ENCODE measurements at regions not wholly inside any gene's neighbourhood (a gene's known extent, or its start where the extent isn't known, plus 50 kb on each side); places are given as distances from the start of the nearest gene placed in this dataset.

- TF ChIP-seq CTCF (tag by site-specific recombination; IDR thresholded peaks at IDR 0.05): no peak
- no peak for TF ChIP-seq WT1 (tag by site-specific recombination; IDR thresholded peaks at IDR 0.05)
- no peak for TF ChIP-seq BCL11B (tag by site-specific recombination; IDR thresholded peaks at IDR 0.05; ENCODE audit: low read depth)
- TF ChIP-seq REST (tag by site-specific recombination; IDR thresholded peaks at IDR 0.05): no peak
- TF ChIP-seq YY1 (tag by site-specific recombination; IDR thresholded peaks at IDR 0.05): no peak
- no peak for TF ChIP-seq ZNF239 (tag by site-specific recombination; IDR thresholded peaks at IDR 0.05)
- TF ChIP-seq ZNF302 (tag by site-specific recombination; IDR thresholded peaks at IDR 0.05; ENCODE audit: low read depth): no peak
- TF ChIP-seq SETDB1 (IDR thresholded peaks at IDR 0.05; ENCODE audit: insufficient read length, low read length): no peak
- no peak for TF ChIP-seq KLF16 (tag by site-specific recombination; IDR thresholded peaks at IDR 0.05)
- TF ChIP-seq ZXDB (tag by site-specific recombination; IDR thresholded peaks at IDR 0.05): no peak
- TF ChIP-seq ZNF274 (IDR thresholded peaks at IDR 0.05; ENCODE audit: low read length): no peak
- no peak for TF ChIP-seq ZNF274 (tag by site-specific recombination; IDR thresholded peaks at IDR 0.05; ENCODE audit: borderline replicate concordance)
- TF ChIP-seq ZNF26 (tag by site-specific recombination; IDR thresholded peaks at IDR 0.05): no peak
Measured at GRCh38 chr2:205872716-205873115, 190.4 kb downstream of the NRP2 start.
